OCI-LY3 (cell line): ENCODE measurements at regions not wholly inside any gene's neighbourhood (a gene's known extent, or its start where the extent isn't known, plus 50 kb on each side); places are given as distances from the start of the nearest gene placed in this dataset.

Source experiments
- H2AFZ ChIP-seq: fragments of 200-600, 300-600 bp; shearing (Covaris generic); 2 replicates; pipeline ENCODE4 v1.6.0; 2014; ENCODE audit warnings: antibody characterized with exemption, low read depth, low read length
- H3K27ac ChIP-seq: fragments of 200-600, 300-600 bp; sonication (generic); 2 replicates; pipeline ENCODE4 v1.5.1; 2014; ENCODE audit warnings: mild to moderate bottlenecking, low read length, moderate library complexity, mixed read lengths
- H3K27me3 ChIP-seq: fragments of 200-600, 300-600 bp; sonication (generic); 2 replicates; pipeline ENCODE4 v1.6.1; 2014; ENCODE audit warnings: low read depth, low read length, mixed read lengths
- H3K36me3 ChIP-seq: fragments of 200-600, 300-600 bp; sonication (generic); replicated peaks from 2 replicates; pipeline ENCODE3; 2014; ENCODE audit warnings: low read depth, low read length, mixed read lengths
- H3K4me1 ChIP-seq: fragments of 300-600, 200-600 bp; sonication (generic); 2 replicates; pipeline ENCODE4 v1.6.1; 2014; ENCODE audit warnings: low read length, mixed read lengths
- H3K4me2 ChIP-seq: fragments of 200-600, 300-600 bp; sonication (generic); 2 replicates; pipeline ENCODE4 v1.6.1; 2014; ENCODE audit warnings: low read length, mixed read lengths
- H3K4me3 ChIP-seq: fragments of 300-600, 200-600 bp; sonication (generic); 2 replicates; pipeline ENCODE4 v1.5.1; 2014; ENCODE audit warnings: antibody characterized with exemption, mild to moderate bottlenecking, low read length, moderate library complexity
- H3K79me2 ChIP-seq: fragments of 300-600, 200-600 bp; shearing (Covaris generic); 2 replicates; pipeline ENCODE4 v1.6.1; 2014; ENCODE audit warnings: mild to moderate bottlenecking, low read length, mixed read lengths
- H3K9ac ChIP-seq: fragments of 300-600, 200-600 bp; shearing (Covaris generic); 2 replicates; pipeline ENCODE4 v1.6.0; 2014; ENCODE audit warnings: mild to moderate bottlenecking, low read length, moderate library complexity
- H3K9me3 ChIP-seq: fragments of 200-600, 300-600 bp; shearing (Covaris generic); 2 replicates; pipeline ENCODE4 v1.6.1; 2014; ENCODE audit warnings: low read length, mixed read lengths; ENCODE audit not compliant: insufficient read depth
- H4K20me1 ChIP-seq: fragments of 200-600, 300-600 bp; sonication (generic); 2 replicates; pipeline ENCODE4 v1.6.1; 2016; ENCODE audit warnings: low read length, mixed read lengths; ENCODE audit not compliant: insufficient read depth
- CTCF ChIP-seq: fragments of 200-600, 300-600 bp; sonication (generic); IDR thresholded peaks from 2 replicates; pipeline ENCODE4 v1.5.1; 2014; ENCODE audit warnings: antibody characterized with exemption, low read length, low read depth
- EZH2phosphoT487 ChIP-seq: fragments of 200-600 bp; shearing (Covaris generic); IDR thresholded peaks from 2 replicates; pipeline ENCODE4 v1.6.1; 2018; ENCODE audit warnings: antibody characterized with exemption, mixed run types, low read depth

- Histone ChIP-seq H2AFZ (no peak overlapping the region), H3K36me3 (no peaks in the 10 kb centered on the region), H3K4me1 (no peaks in the 10 kb centered on the region), H3K79me2 (no peaks in the 10 kb centered on the region), H3K9me3 (no peaks in the 10 kb centered on the region), H3K27me3 (no peaks in the 10 kb centered on the region), H3K4me2 (no peak overlapping the region), H3K27ac (no peak overlapping the region), H3K4me3 (no peak overlapping the region), H4K20me1 (no peaks in the 10 kb centered on the region), H3K9ac (no peak overlapping the region)
- no peak for TF ChIP-seq CTCF
- TF ChIP-seq EZH2phosphoT487, result no peak
Observed at GRCh38 chr16:61030616-61031015, 1005.6 kb downstream of the CDH8 start.

- Histone ChIP-seq H3K36me3 (no peaks in the 10 kb centered on the region), H3K27me3 (no peaks in the 10 kb centered on the region), H3K9ac (no peak overlapping the region), H4K20me1 (no peaks in the 10 kb centered on the region), H3K9me3 (no peaks in the 10 kb centered on the region), H2AFZ (no peak overlapping the region), H3K27ac (no peak overlapping the region), H3K79me2 (no peaks in the 10 kb centered on the region), H3K4me3 (no peak overlapping the region), H3K4me1 (no peaks in the 10 kb centered on the region), H3K4me2 (no peak overlapping the region)
- TF ChIP-seq CTCF (no peak), EZH2phosphoT487 (no peak)
Observed at GRCh38 chr16:61024180-61024900, 1011.9 kb downstream of the CDH8 start.

- H3K27me3 ChIP-seq, result no peaks in the 10 kb centered on the region
- H2AFZ ChIP-seq, result no peak overlapping the region
- H3K36me3 ChIP-seq, result no peaks in the 10 kb centered on the region
- TF ChIP-seq CTCF (peak; percentile 20; the same call in 1 of the 2 replicates), EZH2phosphoT487 (no peak)
- no peak overlapping the region for H3K4me3 ChIP-seq
- H3K9me3 ChIP-seq, result no peaks in the 10 kb centered on the region
- H3K4me2 ChIP-seq, result no peak overlapping the region
- no peak overlapping the region for H3K9ac ChIP-seq
- H3K27ac ChIP-seq, result no peak overlapping the region
- H4K20me1 ChIP-seq, result no peaks in the 10 kb centered on the region
- no peaks in the 10 kb centered on the region for H3K4me1 ChIP-seq
- no peaks in the 10 kb centered on the region for H3K79me2 ChIP-seq
Observed at GRCh38 chr16:61014869-61015268, 1021.4 kb downstream of the CDH8 start.

GRCh38 chr16:61007694-61008093 is 1028.5 kb downstream of the CDH8 start:
- Histone ChIP-seq H3K4me1 (no peaks in the 10 kb centered on the region), H3K4me2 (no peak overlapping the region), H3K27me3 (no peaks in the 10 kb centered on the region), H2AFZ (no peak overlapping the region), H3K9ac (no peak overlapping the region), H3K27ac (no peak overlapping the region), H3K4me3 (no peak overlapping the region), H3K9me3 (no peaks in the 10 kb centered on the region), H3K36me3 (no peaks in the 10 kb centered on the region), H4K20me1 (no peaks in the 10 kb centered on the region), H3K79me2 (no peaks in the 10 kb centered on the region)
- TF ChIP-seq CTCF (no peak), EZH2phosphoT487 (no peak)
